PC-9 (cell line): ENCODE measurements at regions not wholly inside any gene's neighbourhood (a gene's known extent, or its start where the extent isn't known, plus 50 kb on each side); places are given as distances from the start of the nearest gene placed in this dataset.

Source experiments
- EZH2 ChIP-seq: fragments of 200-600 bp; sonication (generic); IDR thresholded peaks from 2 replicates; pipeline ENCODE4 v1.8.0; 2017; ENCODE audit warnings: antibody characterized with exemption, low read depth
- TF ChIP-seq, protein P1 (sequence below): fragments of 200-600 bp; sonication (generic); conservative IDR thresholded peaks from 2 replicates; pipeline ENCODE4 v1.6.1; 2017; ENCODE audit warnings: mixed run types, antibody characterized with exemption, mild to moderate bottlenecking, moderate library complexity

DNA sequence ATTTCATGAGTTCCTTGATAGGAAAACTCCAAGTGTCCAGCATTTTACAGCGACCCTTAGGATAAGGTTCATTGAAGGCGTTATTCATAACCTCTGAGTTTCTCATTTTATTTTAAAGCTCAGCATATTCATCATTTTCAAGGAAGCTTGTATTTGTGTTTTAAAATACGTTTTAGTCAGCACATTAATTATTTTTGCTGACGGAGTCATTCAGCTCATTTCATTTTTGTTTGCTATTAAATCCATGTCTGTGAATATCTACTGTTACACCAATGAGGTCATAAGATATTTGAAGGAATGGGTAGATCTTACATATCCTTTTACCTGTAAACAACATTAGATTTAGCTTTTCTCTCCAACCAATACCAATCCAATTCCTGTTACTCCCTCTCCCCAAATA is 1766.3 kb upstream of the PCDH10 start:
- TF ChIP-seq, protein P1, sequence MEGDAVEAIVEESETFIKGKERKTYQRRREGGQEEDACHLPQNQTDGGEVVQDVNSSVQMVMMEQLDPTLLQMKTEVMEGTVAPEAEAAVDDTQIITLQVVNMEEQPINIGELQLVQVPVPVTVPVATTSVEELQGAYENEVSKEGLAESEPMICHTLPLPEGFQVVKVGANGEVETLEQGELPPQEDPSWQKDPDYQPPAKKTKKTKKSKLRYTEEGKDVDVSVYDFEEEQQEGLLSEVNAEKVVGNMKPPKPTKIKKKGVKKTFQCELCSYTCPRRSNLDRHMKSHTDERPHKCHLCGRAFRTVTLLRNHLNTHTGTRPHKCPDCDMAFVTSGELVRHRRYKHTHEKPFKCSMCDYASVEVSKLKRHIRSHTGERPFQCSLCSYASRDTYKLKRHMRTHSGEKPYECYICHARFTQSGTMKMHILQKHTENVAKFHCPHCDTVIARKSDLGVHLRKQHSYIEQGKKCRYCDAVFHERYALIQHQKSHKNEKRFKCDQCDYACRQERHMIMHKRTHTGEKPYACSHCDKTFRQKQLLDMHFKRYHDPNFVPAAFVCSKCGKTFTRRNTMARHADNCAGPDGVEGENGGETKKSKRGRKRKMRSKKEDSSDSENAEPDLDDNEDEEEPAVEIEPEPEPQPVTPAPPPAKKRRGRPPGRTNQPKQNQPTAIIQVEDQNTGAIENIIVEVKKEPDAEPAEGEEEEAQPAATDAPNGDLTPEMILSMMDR, result no peak
- no peak for TF ChIP-seq EZH2
